ENCODE measurements at regions not wholly inside any gene's neighbourhood (a gene's known extent, or its start where the extent isn't known, plus 50 kb on each side); places are given as distances from the start of the nearest gene placed in this dataset.

- H3K36me3 ChIP-seq (replicated peaks; ENCODE audit: insufficient read depth, low read depth), result no peaks in the 10 kb centered on the region
- DNase-seq (ENCODE audit: low spot score), result no peak
- no peaks in the 10 kb centered on the region for H3K9me2 ChIP-seq (replicated peaks; ENCODE audit: insufficient read depth)
- H3K4me1 ChIP-seq (ENCODE audit: insufficient read depth), result no peaks in the 10 kb centered on the region
- H3K4me3 ChIP-seq, result no peak overlapping the region
- 81% methylated on average over 2 of the region's 2 CpGs for WGBS (ENCODE audit: low lambda C conversion rate, missing lambda C conversion rate)
- no peak overlapping the region for H3K27ac ChIP-seq
- no peak overlapping the region for H3K4me2 ChIP-seq
- TF ChIP-seq EZH2phosphoT487 (IDR thresholded peaks at IDR 0.05; ENCODE audit: low read depth, severe bottlenecking, unreplicated experiment) (no peak), EZH2 (IDR thresholded peaks at IDR 0.05; ENCODE audit: borderline replicate concordance) (no peak), CTCF (IDR thresholded peaks at IDR 0.05; ENCODE audit: poor library complexity) (no peak)
- no peaks in the 10 kb centered on the region for H3K9me3 ChIP-seq (ENCODE audit: low read depth)
- H3K27me3 ChIP-seq, result no peaks in the 10 kb centered on the region
- H3K79me2 ChIP-seq, result no peaks in the 10 kb centered on the region
- no peak overlapping the region for H2AFZ ChIP-seq
- no peaks in the 10 kb centered on the region for H4K20me1 ChIP-seq (ENCODE audit: insufficient read depth, poor library complexity, severe bottlenecking)
Observed at GRCh38 chr3:69452295-69452694, 66.4 kb upstream of the FRMD4B start.

- no peaks in the 10 kb centered on the region for H3K9me3 ChIP-seq (ENCODE audit: low read depth)
- H3K27ac ChIP-seq, result no peak overlapping the region
- TF ChIP-seq EZH2 (IDR thresholded peaks at IDR 0.05; ENCODE audit: borderline replicate concordance) (no peak), EZH2phosphoT487 (IDR thresholded peaks at IDR 0.05; ENCODE audit: low read depth, severe bottlenecking, unreplicated experiment) (no peak)
- H3K9me2 ChIP-seq (replicated peaks; ENCODE audit: insufficient read depth), result no peaks in the 10 kb centered on the region
- H4K20me1 ChIP-seq (ENCODE audit: insufficient read depth, poor library complexity, severe bottlenecking), result no peaks in the 10 kb centered on the region
- H3K27me3 ChIP-seq, result no peaks in the 10 kb centered on the region
- H3K36me3 ChIP-seq (replicated peaks; ENCODE audit: insufficient read depth, low read depth), result no peaks in the 10 kb centered on the region
- H2AFZ ChIP-seq, result no peak overlapping the region
- no peak for DNase-seq (ENCODE audit: low spot score)
- no peak overlapping the region for H3K4me3 ChIP-seq
- no peaks in the 10 kb centered on the region for H3K4me1 ChIP-seq (ENCODE audit: insufficient read depth)
- no peak overlapping the region for H3K4me2 ChIP-seq
- H3K79me2 ChIP-seq, result no peaks in the 10 kb centered on the region
Observed at GRCh38 chr3:69451594-69451993, 65.7 kb upstream of the FRMD4B start.

DNA sequence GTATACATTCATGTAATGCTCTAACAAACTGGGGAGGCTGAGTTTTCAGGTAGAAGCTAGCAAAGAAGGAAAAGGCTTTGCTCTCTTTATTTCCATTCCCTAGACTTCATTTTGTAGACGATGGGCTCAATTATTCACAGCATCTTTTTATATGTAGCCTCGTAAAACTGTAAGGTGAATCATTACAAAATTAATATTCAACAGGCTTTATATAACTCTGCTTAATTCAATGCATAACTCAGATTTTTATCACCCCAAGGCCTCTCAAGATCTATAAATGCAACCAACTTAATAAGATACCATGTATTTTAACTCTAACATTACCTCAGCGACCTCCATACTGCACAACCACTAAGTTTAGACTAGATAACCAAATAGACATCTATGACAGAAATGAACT lies 63.0 kb upstream of the FRMD4B start:
- no peak overlapping the region for H3K27ac ChIP-seq
- peaks cover 6% of the 10 kb centered on the region for H3K4me1 ChIP-seq (ENCODE audit: insufficient read depth)
- no peaks in the 10 kb centered on the region for H3K79me2 ChIP-seq
- no peak for DNase-seq (ENCODE audit: low spot score)
- no peaks in the 10 kb centered on the region for H4K20me1 ChIP-seq (ENCODE audit: insufficient read depth, poor library complexity, severe bottlenecking)
- H3K9me2 ChIP-seq (replicated peaks; ENCODE audit: insufficient read depth), result no peaks in the 10 kb centered on the region
- no peaks in the 10 kb centered on the region for H3K9me3 ChIP-seq (ENCODE audit: low read depth)
- no peaks in the 10 kb centered on the region for H3K36me3 ChIP-seq (replicated peaks; ENCODE audit: insufficient read depth, low read depth)
- H3K27me3 ChIP-seq, result no peaks in the 10 kb centered on the region
- TF ChIP-seq EZH2phosphoT487 (IDR thresholded peaks at IDR 0.05; ENCODE audit: low read depth, severe bottlenecking, unreplicated experiment) (no peak), EZH2 (IDR thresholded peaks at IDR 0.05; ENCODE audit: borderline replicate concordance) (no peak), CTCF (IDR thresholded peaks at IDR 0.05; ENCODE audit: poor library complexity) (no peak)
- H3K4me3 ChIP-seq, result no peak overlapping the region
- no peak overlapping the region for H3K4me2 ChIP-seq
- H2AFZ ChIP-seq, result no peak overlapping the region
- WGBS (ENCODE audit: low lambda C conversion rate, missing lambda C conversion rate), result 90% methylated on average over 3 of the region's 3 CpGs

DNA sequence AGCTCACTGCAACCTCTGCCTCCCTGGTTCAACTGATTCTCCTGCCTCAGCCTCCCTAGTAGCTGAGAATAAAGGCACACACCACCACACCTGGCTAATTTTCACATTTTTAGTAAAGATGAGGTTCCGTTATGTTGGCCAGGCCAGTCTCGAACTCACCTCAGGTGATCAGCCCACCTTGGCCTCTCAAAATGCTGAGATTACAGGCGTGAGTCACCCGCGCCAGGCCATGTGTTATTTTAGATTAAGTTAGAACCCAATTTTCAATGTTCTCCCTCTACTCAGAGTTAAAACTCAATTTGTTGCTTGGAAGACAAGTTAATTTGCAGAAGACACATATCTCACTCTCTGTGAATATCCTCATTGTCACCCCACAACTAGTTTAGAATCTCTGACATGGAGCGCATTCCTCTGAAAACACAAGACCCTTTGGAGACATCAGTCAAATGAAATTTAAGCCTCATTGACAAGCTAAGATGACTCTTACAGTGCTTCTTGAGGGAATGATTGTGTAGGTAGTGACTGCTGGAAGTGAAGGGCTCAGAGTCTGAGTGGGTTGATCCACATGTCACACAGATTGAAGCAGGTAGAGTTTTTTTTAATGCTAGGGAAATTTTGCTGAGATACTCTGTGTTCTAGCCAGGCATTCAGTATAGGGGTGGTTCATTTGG lies 60.6 kb upstream of the FRMD4B start:
- Histone ChIP-seq H3K36me3 (replicated peaks; ENCODE audit: insufficient read depth, low read depth) (no peaks in the 10 kb centered on the region), H3K79me2 (no peaks in the 10 kb centered on the region), H3K4me2 (no peak overlapping the region), H2AFZ (no peak overlapping the region), H3K9me3 (ENCODE audit: low read depth) (no peaks in the 10 kb centered on the region), H3K4me3 (no peak overlapping the region), H3K27ac (no peak overlapping the region), H3K27me3 (no peaks in the 10 kb centered on the region), H4K20me1 (ENCODE audit: insufficient read depth, poor library complexity, severe bottlenecking) (no peaks in the 10 kb centered on the region), H3K9me2 (replicated peaks; ENCODE audit: insufficient read depth) (no peaks in the 10 kb centered on the region), H3K4me1 (ENCODE audit: insufficient read depth) (peaks cover 17% of the 10 kb centered on the region)
- DNase-seq (ENCODE audit: low spot score), result no peak
- TF ChIP-seq CTCF (IDR thresholded peaks at IDR 0.05; ENCODE audit: poor library complexity) (no peak), EZH2 (IDR thresholded peaks at IDR 0.05; ENCODE audit: borderline replicate concordance) (no peak), EZH2phosphoT487 (IDR thresholded peaks at IDR 0.05; ENCODE audit: low read depth, severe bottlenecking, unreplicated experiment) (no peak)
- 96% methylated on average over 6 of the region's 6 CpGs for WGBS (ENCODE audit: low lambda C conversion rate, missing lambda C conversion rate)

Measured in hepatocyte (in vitro differentiated cells).